Gastroesophageal sphincter (tissue), 3 donors: ENCODE measurements at regions not wholly inside any gene's neighbourhood (a gene's known extent, or its start where the extent isn't known, plus 50 kb on each side); places are given as distances from the start of the nearest gene placed in this dataset.

ENCODE experiments used
- CTCF ChIP-seq, 4 experiments: fragments of 200-600 bp in 2 of 4; fragments of 450-650 bp in 2 of 4; sonication (generic) in 1 of 4; IDR thresholded peaks; one replicate each; pipeline ENCODE4 v1.5.1; 2017 to 2019; ENCODE audit warnings: antibody characterized with exemption in 4 of 4, mild to moderate bottlenecking in 2 of 4, moderate library complexity in 2 of 4
- EP300 ChIP-seq: sonication (generic); formaldehyde crosslinking; IDR thresholded peaks from one replicate; pipeline ENCODE4 v1.6.1; 2017; ENCODE audit warnings: antibody characterized with exemption, mild to moderate bottlenecking
- POLR2AphosphoS5 ChIP-seq: sonication (generic); formaldehyde crosslinking; IDR thresholded peaks from one replicate; pipeline ENCODE4 v1.6.1; 2017; ENCODE audit warnings: antibody characterized with exemption

GRCh38 chr16:85475233-85475632, 137.9 kb upstream of the GSE1 start:
- no peak for TF ChIP-seq CTCF (IDR thresholded peaks at IDR 0.05)
- TF ChIP-seq POLR2AphosphoS5 = no peak
- no peak for TF ChIP-seq EP300
